ENCODE measurements at regions not wholly inside any gene's neighbourhood (a gene's known extent, or its start where the extent isn't known, plus 50 kb on each side); places are given as distances from the start of the nearest gene placed in this dataset.

DNA sequence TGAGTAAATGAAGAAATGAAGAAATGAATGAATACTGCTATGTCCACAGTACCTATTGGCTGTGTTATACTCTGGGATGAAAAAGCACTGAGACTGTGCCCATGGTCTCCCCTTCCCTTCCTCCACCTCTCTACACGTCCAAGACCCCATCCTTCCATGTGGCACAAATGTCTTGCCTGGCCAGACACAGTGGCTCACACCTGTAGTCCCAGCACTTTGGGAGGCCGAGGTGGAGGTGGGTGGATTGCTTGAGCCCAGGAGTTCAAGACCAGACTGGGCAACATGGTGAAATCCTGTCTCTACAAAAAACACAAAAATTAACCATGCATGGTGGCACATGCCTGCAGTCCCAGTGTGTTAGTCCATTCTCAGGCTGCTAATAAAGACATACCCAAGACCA lies 200.1 kb downstream of the FAM43A start:
- TF ChIP-seq ZNF561 (tag by site-specific recombination; IDR thresholded peaks at IDR 0.05; ENCODE audit: borderline replicate concordance) (no peak), ZNF223 (tag by site-specific recombination; IDR thresholded peaks at IDR 0.05) (no peak), BCL11A (tag by site-specific recombination; IDR thresholded peaks at IDR 0.05; ENCODE audit: low read depth) (no peak), ZNF175 (tag by site-specific recombination; IDR thresholded peaks at IDR 0.05) (no peak), ZEB2 (tag by site-specific recombination; IDR thresholded peaks at IDR 0.05) (no peak), ZNF146 (tag by site-specific recombination; IDR thresholded peaks at IDR 0.05) (no peak), ZNF274 (IDR thresholded peaks at IDR 0.05; ENCODE audit: low read length) (no peak), ZNF274 (tag by site-specific recombination; IDR thresholded peaks at IDR 0.05; ENCODE audit: borderline replicate concordance) (no peak), MZF1 (tag by site-specific recombination; IDR thresholded peaks at IDR 0.05; ENCODE audit: borderline replicate concordance) (no peak)
- TF ChIP-seq, protein P1, sequence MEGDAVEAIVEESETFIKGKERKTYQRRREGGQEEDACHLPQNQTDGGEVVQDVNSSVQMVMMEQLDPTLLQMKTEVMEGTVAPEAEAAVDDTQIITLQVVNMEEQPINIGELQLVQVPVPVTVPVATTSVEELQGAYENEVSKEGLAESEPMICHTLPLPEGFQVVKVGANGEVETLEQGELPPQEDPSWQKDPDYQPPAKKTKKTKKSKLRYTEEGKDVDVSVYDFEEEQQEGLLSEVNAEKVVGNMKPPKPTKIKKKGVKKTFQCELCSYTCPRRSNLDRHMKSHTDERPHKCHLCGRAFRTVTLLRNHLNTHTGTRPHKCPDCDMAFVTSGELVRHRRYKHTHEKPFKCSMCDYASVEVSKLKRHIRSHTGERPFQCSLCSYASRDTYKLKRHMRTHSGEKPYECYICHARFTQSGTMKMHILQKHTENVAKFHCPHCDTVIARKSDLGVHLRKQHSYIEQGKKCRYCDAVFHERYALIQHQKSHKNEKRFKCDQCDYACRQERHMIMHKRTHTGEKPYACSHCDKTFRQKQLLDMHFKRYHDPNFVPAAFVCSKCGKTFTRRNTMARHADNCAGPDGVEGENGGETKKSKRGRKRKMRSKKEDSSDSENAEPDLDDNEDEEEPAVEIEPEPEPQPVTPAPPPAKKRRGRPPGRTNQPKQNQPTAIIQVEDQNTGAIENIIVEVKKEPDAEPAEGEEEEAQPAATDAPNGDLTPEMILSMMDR (tag by site-specific recombination; IDR thresholded peaks at IDR 0.05) = no peak
- TF ChIP-seq, protein P2, sequence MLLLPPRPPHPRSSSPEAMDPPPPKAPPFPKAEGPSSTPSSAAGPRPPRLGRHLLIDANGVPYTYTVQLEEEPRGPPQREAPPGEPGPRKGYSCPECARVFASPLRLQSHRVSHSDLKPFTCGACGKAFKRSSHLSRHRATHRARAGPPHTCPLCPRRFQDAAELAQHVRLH (tag by site-specific recombination; IDR thresholded peaks at IDR 0.05) = no peak
- TF ChIP-seq, protein P3, sequence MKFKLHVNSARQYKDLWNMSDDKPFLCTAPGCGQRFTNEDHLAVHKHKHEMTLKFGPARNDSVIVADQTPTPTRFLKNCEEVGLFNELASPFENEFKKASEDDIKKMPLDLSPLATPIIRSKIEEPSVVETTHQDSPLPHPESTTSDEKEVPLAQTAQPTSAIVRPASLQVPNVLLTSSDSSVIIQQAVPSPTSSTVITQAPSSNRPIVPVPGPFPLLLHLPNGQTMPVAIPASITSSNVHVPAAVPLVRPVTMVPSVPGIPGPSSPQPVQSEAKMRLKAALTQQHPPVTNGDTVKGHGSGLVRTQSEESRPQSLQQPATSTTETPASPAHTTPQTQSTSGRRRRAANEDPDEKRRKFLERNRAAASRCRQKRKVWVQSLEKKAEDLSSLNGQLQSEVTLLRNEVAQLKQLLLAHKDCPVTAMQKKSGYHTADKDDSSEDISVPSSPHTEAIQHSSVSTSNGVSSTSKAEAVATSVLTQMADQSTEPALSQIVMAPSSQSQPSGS (tag by site-specific recombination; IDR thresholded peaks at IDR 0.05; ENCODE audit: low read depth) = no peak
